HepG2 (cell line): ENCODE measurements at regions not wholly inside any gene's neighbourhood (a gene's known extent, or its start where the extent isn't known, plus 50 kb on each side); places are given as distances from the start of the nearest gene placed in this dataset.

ENCODE experiments used
- ESRRA ChIP-seq: sonication (generic); formaldehyde crosslinking; IDR thresholded peaks from 2 replicates; pipeline ENCODE4 v1.5.1; 2020; ENCODE audit warnings: mild to moderate bottlenecking, low read depth, missing genetic modification reagents
- FOXP1 ChIP-seq, 2 experiments: fragments of 450-650 bp in 1 of 2; IDR thresholded peaks; 2 replicates each; pipeline ENCODE4 v1.6.1; 2017 to 2018; ENCODE audit warnings: antibody characterized with exemption in 1 of 2
- GABPA ChIP-seq, 2 experiments: IDR thresholded peaks; 2 replicates each; pipeline ENCODE4 v1.6.1; 2011 to 2016; ENCODE audit warnings: low read depth in 2 of 2, low read length in 1 of 2, missing biosample characterization in 1 of 2, missing genetic modification characterization in 1 of 2
- HDAC2 ChIP-seq: sonication (generic); formaldehyde crosslinking; IDR thresholded peaks from 2 replicates; pipeline ENCODE4 v1.4.0; 2020; ENCODE audit warnings: missing genetic modification reagents
- MEIS1 ChIP-seq: sonication (generic); formaldehyde crosslinking; IDR thresholded peaks from 2 replicates; pipeline ENCODE4 v1.9.0; 2021; ENCODE audit warnings: mild to moderate bottlenecking, missing genetic modification reagents, moderate library complexity, borderline replicate concordance
- POLR2A ChIP-seq, 2 experiments: IDR thresholded peaks; 2 replicates each; pipeline ENCODE4 v1.6.1; 2011; ENCODE audit warnings: low read depth in 2 of 2, low read length in 2 of 2, mild to moderate bottlenecking in 1 of 2, moderate library complexity in 1 of 2; ENCODE audit not compliant: insufficient read depth in 1 of 2
- POLR2AphosphoS5 ChIP-seq: IDR thresholded peaks from 2 replicates; pipeline ENCODE4 v1.6.1; 2012; ENCODE audit warnings: low read depth, low read length
- TRIM24 ChIP-seq: sonication (generic); formaldehyde crosslinking; IDR thresholded peaks from 2 replicates; pipeline ENCODE4 v1.8.0; 2022; ENCODE audit warnings: mild to moderate bottlenecking, missing genetic modification reagents
- TF ChIP-seq, protein P1 (sequence below): sonication (generic); formaldehyde crosslinking; IDR thresholded peaks from 2 replicates; pipeline ENCODE4 v1.4.0; 2020; ENCODE audit warnings: missing genetic modification reagents
- TF ChIP-seq, protein P2 (sequence below): sonication (generic); formaldehyde crosslinking; IDR thresholded peaks from 2 replicates; pipeline ENCODE4 v1.5.0; 2020; ENCODE audit warnings: mild to moderate bottlenecking, missing genetic modification reagents, moderate library complexity
- TF ChIP-seq, protein P3 (sequence below): sonication (generic); formaldehyde crosslinking; IDR thresholded peaks from 2 replicates; pipeline ENCODE4 v1.8.0; 2022; ENCODE audit warnings: missing genetic modification reagents, mild to moderate bottlenecking, borderline replicate concordance
- TF ChIP-seq, protein P4 (sequence below): sonication (generic); formaldehyde crosslinking; IDR thresholded peaks from 2 replicates; pipeline ENCODE4 v1.4.0; 2020; ENCODE audit warnings: missing genetic modification reagents

DNA sequence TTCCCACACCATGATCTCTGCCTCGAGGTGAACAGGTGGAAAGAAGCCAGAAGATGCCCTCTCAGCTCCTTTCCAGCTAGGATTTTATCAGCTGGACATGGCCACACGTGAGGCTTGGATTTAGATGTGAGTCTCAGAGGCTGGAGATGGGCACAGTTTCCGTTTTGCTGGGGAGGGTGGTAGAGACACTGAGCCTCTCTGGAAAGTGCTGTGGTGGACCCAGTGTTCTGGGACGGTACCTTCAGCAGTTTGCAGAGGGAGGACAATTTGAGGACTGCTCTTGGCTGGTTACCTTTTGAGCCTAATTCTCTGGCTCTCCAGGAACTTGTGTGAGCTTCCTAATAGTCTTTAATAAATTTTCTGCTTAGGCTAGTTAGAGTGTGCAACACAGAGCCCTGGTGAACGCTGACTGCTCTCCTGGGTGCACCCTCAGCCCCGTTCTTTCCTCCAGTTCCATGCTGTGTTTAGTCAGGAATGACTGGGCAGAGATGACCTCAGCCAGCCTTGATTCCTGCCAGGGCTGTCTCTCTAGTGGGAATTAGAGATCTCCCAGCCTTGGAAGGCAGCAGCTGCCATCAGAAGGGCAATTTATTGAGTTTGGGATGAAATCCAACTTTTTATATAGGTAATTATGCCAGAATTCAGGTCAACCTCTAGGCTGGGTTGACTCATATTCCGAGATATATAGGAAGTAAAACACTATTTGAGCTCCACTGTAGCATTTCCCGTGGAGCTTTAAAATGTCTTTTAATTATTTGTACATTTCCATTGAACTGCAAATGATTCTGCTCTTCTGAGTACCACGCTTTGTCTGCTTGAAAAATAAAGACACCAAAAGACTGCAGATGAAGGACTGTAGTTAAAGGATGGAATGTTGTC lies 103.9 kb downstream of the GATA3 start:
- TF ChIP-seq POLR2A (IDR thresholded peaks at IDR 0.05; ENCODE audit: insufficient read depth in 1 of 2, low read depth in 2 of 2, low read length in 2 of 2) (no peak), GABPA (IDR thresholded peaks at IDR 0.05; ENCODE audit: low read depth, low read length) (no peak), GABPA (CRISPR knock-in tag; IDR thresholded peaks at IDR 0.05; ENCODE audit: low read depth) (no peak), ESRRA (CRISPR knock-in tag) (no peak), HDAC2 (CRISPR knock-in tag) (no peak), MEIS1 (CRISPR knock-in tag) (no peak), TRIM24 (no peak), POLR2AphosphoS5 (no peak), FOXP1 (IDR thresholded peaks at IDR 0.05) (no peak), FOXP1 (CRISPR knock-in tag; IDR thresholded peaks at IDR 0.05) (no peak)
- TF ChIP-seq, protein P1, sequence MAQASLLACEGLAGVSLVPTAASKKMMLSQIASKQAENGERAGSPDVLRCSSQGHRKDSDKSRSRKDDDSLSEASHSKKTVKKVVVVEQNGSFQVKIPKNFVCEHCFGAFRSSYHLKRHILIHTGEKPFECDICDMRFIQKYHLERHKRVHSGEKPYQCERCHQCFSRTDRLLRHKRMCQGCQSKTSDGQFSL: no peak
- TF ChIP-seq, protein P2, sequence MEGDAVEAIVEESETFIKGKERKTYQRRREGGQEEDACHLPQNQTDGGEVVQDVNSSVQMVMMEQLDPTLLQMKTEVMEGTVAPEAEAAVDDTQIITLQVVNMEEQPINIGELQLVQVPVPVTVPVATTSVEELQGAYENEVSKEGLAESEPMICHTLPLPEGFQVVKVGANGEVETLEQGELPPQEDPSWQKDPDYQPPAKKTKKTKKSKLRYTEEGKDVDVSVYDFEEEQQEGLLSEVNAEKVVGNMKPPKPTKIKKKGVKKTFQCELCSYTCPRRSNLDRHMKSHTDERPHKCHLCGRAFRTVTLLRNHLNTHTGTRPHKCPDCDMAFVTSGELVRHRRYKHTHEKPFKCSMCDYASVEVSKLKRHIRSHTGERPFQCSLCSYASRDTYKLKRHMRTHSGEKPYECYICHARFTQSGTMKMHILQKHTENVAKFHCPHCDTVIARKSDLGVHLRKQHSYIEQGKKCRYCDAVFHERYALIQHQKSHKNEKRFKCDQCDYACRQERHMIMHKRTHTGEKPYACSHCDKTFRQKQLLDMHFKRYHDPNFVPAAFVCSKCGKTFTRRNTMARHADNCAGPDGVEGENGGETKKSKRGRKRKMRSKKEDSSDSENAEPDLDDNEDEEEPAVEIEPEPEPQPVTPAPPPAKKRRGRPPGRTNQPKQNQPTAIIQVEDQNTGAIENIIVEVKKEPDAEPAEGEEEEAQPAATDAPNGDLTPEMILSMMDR (CRISPR knock-in tag): no peak
- TF ChIP-seq, protein P3, sequence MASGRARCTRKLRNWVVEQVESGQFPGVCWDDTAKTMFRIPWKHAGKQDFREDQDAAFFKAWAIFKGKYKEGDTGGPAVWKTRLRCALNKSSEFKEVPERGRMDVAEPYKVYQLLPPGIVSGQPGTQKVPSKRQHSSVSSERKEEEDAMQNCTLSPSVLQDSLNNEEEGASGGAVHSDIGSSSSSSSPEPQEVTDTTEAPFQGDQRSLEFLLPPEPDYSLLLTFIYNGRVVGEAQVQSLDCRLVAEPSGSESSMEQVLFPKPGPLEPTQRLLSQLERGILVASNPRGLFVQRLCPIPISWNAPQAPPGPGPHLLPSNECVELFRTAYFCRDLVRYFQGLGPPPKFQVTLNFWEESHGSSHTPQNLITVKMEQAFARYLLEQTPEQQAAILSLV (CRISPR knock-in tag): no peak
- TF ChIP-seq, protein P4, sequence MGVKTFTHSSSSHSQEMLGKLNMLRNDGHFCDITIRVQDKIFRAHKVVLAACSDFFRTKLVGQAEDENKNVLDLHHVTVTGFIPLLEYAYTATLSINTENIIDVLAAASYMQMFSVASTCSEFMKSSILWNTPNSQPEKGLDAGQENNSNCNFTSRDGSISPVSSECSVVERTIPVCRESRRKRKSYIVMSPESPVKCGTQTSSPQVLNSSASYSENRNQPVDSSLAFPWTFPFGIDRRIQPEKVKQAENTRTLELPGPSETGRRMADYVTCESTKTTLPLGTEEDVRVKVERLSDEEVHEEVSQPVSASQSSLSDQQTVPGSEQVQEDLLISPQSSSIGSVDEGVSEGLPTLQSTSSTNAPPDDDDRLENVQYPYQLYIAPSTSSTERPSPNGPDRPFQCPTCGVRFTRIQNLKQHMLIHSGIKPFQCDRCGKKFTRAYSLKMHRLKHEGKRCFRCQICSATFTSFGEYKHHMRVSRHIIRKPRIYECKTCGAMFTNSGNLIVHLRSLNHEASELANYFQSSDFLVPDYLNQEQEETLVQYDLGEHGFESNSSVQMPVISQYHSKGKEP (CRISPR knock-in tag): no peak
